ENCODE measurements at regions not wholly inside any gene's neighbourhood (a gene's known extent, or its start where the extent isn't known, plus 50 kb on each side); places are given as distances from the start of the nearest gene placed in this dataset.

DNA sequence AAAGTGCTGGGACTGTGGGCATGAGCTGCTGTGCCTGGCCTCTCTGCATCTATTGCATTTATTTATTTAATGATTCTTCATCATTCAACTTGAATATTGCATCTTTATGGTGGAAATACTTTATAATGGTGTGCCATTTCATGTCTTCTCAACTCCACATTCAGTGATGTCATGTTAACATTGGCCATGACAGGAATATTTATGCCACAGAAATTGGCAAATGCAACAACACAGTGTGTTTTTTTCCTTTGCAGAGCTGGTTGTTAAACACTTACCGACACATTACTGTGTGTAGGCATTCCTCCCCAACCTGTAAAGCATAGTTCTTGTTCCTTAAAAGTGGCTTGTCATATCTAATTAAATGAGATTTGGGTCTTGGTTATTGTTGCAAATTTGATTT is 57.4 kb upstream of the WDR26 start:
- intact Hi-C loops (cut with micrococcal nuclease), result no loop called here
- TF ChIP-seq, protein P1, sequence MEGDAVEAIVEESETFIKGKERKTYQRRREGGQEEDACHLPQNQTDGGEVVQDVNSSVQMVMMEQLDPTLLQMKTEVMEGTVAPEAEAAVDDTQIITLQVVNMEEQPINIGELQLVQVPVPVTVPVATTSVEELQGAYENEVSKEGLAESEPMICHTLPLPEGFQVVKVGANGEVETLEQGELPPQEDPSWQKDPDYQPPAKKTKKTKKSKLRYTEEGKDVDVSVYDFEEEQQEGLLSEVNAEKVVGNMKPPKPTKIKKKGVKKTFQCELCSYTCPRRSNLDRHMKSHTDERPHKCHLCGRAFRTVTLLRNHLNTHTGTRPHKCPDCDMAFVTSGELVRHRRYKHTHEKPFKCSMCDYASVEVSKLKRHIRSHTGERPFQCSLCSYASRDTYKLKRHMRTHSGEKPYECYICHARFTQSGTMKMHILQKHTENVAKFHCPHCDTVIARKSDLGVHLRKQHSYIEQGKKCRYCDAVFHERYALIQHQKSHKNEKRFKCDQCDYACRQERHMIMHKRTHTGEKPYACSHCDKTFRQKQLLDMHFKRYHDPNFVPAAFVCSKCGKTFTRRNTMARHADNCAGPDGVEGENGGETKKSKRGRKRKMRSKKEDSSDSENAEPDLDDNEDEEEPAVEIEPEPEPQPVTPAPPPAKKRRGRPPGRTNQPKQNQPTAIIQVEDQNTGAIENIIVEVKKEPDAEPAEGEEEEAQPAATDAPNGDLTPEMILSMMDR (IDR thresholded peaks at IDR 0.05), result no peak
- CTCF ChIA-PET, result no interaction called here
- POLR2A ChIA-PET, result no interaction called here
- Mint-ChIP-seq H3K4me1 (peaks cover 1% of the 10 kb centered on the region), H3K27me3 (no peaks in the 10 kb centered on the region), H3K27ac (no peak overlapping the region), H3K36me3 (ENCODE audit: low read depth) (no peaks in the 10 kb centered on the region), H3K9me3 (peaks cover 7% of the 10 kb centered on the region), H3K4me3 (no peak overlapping the region)
- ATAC-seq (ENCODE audit: low read depth), result no peak
- DNase-seq, result no peak

DNA sequence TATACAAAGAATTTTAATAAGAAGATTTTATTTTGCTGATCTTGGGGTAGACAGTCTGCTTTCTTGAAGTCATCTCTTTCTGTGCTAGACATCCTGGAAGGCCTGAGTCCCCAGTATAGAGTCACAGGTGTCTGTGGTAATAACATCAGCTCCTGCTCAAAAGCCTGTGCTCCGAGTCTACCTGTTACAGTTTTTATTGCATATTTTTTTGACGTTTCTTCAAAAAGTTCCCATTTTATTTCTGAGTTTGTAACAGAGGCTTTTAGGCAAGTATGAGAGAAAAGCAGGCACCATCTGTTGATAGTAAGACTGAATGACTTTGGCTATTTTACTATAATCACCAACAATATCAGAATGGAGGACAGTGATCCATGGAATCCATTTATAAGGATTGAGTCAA is 58.0 kb upstream of the WDR26 start:
- no peak for DNase-seq
- CTCF ChIA-PET, result no interaction called here

DNA sequence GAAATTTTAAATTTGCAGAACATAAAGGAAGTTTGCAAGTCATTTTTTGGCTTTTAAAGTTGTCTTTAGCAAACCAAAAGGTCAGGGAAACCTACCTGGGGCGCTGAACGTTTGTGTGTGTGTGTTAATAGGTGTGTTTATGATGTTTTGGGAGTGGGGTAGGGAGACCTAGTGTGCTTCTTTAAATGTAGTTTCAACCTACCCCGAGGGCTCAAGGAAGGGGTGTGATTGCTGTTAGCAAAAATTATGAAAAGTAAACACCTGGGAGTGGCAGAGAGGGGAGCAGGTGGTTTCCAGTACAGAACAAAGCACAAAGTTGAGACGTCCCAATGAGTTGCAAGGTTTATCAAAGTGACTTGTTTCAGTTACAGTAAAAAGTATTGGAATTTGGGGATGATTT is 58.7 kb upstream of the WDR26 start:
- intact Hi-C loops (cut with micrococcal nuclease), result no loop called here
- peaks cover 9% of the 10 kb centered on the region for H3K9me3 Mint-ChIP-seq

More for the DNA sequence above, 58.0 kb upstream of the WDR26 start:
- Mint-ChIP-seq H3K27ac (no peak overlapping the region), H3K4me3 (no peak overlapping the region), H3K4me1 (peaks cover 5% of the 10 kb centered on the region), H3K36me3 (ENCODE audit: low read depth) (no peaks in the 10 kb centered on the region), H3K27me3 (no peaks in the 10 kb centered on the region), H3K9me3 (peaks cover 9% of the 10 kb centered on the region)
- POLR2A ChIA-PET, result no interaction called here
- intact Hi-C loops (cut with micrococcal nuclease), result no loop called here
- TF ChIP-seq, protein P1 (IDR thresholded peaks at IDR 0.05), result no peak
- no peak for ATAC-seq (ENCODE audit: low read depth)

DNA sequence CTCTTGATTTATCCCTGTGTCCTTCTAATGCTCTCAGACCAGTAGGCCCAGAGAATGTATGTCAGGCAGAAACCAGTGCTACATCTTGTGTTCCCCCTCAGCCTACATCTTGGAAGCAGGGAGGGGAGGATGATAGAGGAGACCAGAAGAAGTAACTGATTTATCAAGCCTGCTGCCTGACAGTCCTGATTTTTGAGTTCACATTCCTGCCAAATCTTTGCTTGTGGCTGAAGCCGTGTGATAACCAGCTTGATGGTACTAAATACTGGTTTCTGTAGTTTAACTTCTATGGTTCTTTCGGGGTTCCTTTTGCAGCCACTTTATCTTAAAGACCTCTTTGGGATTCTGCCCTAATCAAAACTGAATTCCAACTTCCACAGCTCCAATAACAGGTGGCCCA is 59.7 kb upstream of the WDR26 start:
- Mint-ChIP-seq H3K4me1 (peaks cover 17% of the 10 kb centered on the region), H3K4me3 (no peak overlapping the region), H3K27ac (no peak overlapping the region), H3K36me3 (ENCODE audit: low read depth) (no peaks in the 10 kb centered on the region), H3K9me3 (peaks cover 7% of the 10 kb centered on the region), H3K27me3 (no peaks in the 10 kb centered on the region)
- ATAC-seq (ENCODE audit: low read depth) (no peak), DNase-seq (no peak)
- intact Hi-C loops (cut with micrococcal nuclease), result no loop called here
- CTCF ChIA-PET, result no interaction called here
- TF ChIP-seq, protein P1 (IDR thresholded peaks at IDR 0.05), result no peak
- POLR2A ChIA-PET, result no interaction called here

More for the DNA sequence above, 58.7 kb upstream of the WDR26 start:
- H3K36me3 Mint-ChIP-seq (ENCODE audit: low read depth), result no peaks in the 10 kb centered on the region
- H3K4me3 Mint-ChIP-seq, result no peak overlapping the region
- ChIA-PET CTCF (no interaction called here), POLR2A (no interaction called here)
- no peak overlapping the region for H3K27ac Mint-ChIP-seq
- H3K4me1 Mint-ChIP-seq, result peaks cover 12% of the 10 kb centered on the region
- ATAC-seq (ENCODE audit: low read depth) (no peak), DNase-seq (no peak)
- no peaks in the 10 kb centered on the region for H3K27me3 Mint-ChIP-seq
- TF ChIP-seq, protein P1 (IDR thresholded peaks at IDR 0.05), result no peak

DNA sequence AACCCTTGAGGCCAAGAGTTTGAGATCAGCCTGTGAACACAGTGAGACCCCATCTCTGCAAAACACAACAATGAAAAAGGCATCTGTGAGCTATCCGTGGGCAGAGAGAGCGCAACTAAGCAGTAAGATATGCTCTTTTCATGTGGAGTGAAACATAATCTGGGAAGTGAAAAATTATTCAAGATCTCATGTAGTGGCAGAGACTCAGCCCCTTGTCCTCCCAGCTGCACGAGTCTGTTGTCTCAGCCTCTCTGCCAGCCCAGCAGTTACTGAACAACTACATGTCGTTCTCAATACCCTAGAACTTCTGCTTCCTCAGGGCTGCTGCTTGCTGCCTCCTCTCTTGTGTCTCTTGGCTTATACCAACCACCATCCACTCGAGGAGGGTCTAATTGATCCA is 61.3 kb upstream of the WDR26 start:
- peaks cover 17% of the 10 kb centered on the region for H3K4me1 Mint-ChIP-seq
- H3K9me3 Mint-ChIP-seq, result peaks cover 4% of the 10 kb centered on the region
- no peaks in the 10 kb centered on the region for H3K36me3 Mint-ChIP-seq (ENCODE audit: low read depth)
- no peaks in the 10 kb centered on the region for H3K27me3 Mint-ChIP-seq
- TF ChIP-seq, protein P1 (IDR thresholded peaks at IDR 0.05), result no peak
- intact Hi-C loops (cut with micrococcal nuclease), result no loop called here
- DNase-seq (no peak), ATAC-seq (ENCODE audit: low read depth) (no peak)
- H3K4me3 Mint-ChIP-seq, result no peak overlapping the region
- CTCF ChIA-PET, result no interaction called here
- no peak overlapping the region for H3K27ac Mint-ChIP-seq
- POLR2A ChIA-PET, result no interaction called here

Measured in activated B cell treated with CpG ODN at 0.5 μM for 24 hours (primary cell).